HG02885 (cell line): ENCODE measurements at regions not wholly inside any gene's neighbourhood (a gene's known extent, or its start where the extent isn't known, plus 50 kb on each side); places are given as distances from the start of the nearest gene placed in this dataset.

ENCODE experiments used
- ATAC-seq: cut with Tn5 transposase; IDR thresholded peaks from one replicate; pipeline ENCODE4 v1.9.1; 2021; ENCODE audit warnings: mild to moderate bottlenecking; ENCODE audit not compliant: unreplicated experiment, poor library complexity

DNA sequence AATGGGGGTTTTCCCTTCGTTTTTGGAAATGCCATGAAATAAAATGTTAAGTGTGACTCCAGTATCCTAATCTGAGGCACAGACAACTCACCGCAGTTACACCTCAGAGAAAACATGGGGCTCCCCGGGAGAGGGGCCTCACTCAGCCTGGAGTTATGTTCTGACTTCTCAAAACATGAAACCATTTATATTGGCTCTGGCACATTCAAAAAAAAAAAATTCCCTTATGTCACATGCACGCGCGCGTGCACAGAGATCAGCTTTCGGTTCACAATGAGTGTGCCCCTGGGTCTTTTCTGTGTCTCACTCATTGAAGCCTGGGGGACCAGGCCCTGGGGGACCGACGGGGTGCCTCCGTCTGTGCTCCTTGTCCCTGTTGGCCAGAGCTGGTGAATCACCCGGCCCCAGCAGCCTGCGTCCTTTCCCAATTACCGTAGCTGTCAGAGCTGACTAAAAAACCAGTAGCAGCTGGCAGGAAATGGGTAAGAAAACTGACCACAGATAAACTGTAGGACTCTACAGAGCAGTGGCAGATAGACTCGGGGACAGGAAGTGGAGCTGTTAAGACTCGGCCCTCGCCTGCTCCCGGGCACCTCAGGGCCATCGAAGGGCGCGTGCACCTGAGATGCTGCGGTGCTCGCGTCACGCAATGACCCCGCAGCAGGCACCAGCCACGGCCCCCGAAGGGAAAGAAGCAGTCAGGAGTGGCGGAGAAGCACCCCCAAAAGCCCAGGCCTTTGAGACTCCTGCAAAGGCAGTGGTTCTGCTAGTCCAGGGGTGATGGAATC, 138.3 kb upstream of the ID2 start:
- ATAC-seq, result peak; percentile 69

DNA sequence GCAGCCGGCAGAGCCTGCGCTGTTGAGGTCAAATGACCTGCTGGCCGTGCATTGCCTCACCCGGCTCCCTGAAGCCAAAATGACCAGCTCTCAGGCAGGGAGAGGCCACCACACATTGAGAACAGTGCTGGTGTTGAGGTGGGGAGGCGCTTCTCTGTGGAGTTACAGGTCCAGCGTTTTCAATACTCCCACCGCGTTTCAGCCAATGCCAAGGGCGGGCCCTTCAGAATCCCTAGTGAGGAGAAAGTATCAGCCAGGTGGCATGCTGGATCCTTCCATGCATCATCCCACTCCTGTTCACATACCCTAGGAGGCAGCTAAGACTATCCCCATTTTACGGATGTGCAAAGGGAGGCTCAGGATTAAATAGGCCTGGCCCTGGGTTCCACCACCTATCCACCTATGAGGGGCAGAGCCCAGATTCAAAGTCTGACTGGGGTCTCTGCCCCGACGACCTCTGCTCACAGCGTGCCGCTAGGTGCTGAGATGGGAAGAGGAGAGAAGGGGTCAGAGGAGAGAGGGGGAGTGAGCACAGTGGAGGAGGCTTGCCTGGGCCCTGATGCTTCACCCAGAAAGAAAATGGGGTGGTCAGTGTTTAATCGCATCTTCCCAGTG, 137.6 kb upstream of the ID2 start:
- ATAC-seq, result no peak

DNA sequence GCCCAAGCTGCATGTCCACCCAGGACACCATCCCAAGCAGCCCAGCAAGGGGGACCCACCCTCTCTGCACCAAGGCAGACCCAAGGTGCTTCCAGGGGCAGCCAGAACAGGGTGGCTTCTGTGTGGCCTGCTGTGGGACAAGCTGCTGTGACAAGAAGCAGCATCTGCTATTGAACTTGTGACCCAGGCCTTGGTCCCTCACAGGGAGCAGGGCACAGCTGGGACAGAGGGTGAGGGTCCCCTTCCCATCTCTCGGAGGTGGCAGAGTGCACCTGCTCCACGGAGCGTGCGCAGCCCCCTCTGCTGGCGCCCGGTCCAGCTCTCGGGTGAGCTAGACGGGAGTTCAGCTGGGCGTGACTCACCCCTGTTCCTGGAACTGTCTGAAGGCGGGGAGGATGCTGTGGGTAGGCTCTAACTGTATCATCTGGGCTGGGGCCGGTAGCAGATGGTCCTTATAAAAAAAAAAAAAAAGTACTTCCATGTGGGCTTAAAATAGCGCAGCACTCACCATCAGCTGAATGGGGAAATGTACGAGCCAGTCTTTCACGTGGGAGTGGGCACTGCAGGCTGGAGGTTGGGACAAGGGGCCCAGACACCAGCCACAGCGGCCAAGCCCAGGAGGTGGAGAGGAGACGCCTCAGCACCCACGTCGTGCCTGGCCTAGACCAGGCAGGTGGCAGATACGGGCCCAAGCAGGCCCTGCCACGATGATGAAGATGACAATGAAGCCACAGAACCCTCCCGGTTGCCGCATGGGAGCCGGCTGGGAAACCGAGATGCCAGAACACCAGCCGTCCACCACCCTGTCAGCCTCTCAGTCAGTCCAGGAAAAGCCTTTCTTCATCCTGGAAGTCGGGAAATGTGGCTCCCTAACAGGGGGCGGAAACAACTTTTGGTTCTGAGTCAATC, 136.8 kb upstream of the ID2 start:
- peak; percentile 61 for ATAC-seq

DNA sequence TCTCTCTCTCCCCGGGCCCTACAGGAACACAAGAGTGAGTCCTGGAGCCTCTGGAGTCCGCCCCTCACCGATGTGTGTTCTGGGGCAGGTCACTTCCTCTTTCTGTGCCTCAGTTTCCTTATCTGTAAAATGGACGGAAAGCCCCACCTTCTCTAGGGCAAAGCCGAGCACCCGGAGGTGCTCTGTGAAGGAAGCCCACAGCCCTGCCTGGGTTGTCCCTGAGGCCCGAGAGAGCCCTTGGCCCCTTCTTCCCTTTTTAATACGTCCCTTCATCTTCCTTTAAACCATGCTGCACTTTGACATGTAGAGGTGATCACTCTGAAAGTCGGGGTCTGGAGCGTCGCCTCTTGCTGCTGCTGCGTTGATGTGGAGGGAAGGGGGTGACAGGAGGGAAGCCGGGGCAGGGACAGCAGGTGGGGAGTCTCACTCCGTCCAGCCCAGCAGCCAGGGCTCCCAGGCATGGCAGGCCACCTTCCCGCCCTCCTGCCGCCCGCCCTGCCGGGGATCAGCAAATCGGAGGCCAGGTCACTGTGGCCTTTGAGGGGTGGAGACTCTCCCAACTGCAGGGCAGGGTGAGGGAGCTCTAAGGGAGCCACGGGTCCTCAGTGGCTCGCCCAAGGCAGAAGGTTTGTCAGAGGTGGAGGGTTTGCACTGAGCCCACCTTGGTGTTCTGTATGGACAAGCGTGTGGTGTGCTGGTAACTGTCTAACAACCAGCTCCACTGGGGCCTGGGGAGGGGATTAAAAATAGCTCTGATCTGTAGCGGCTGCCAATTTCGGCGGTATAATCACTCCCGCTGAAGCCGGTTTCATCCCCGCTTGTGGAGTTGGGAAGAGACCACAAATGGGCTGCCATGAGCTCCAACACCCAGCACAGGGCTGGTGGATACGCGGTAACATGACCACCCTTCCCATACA, 135.9 kb upstream of the ID2 start:
- ATAC-seq, result no peak

DNA sequence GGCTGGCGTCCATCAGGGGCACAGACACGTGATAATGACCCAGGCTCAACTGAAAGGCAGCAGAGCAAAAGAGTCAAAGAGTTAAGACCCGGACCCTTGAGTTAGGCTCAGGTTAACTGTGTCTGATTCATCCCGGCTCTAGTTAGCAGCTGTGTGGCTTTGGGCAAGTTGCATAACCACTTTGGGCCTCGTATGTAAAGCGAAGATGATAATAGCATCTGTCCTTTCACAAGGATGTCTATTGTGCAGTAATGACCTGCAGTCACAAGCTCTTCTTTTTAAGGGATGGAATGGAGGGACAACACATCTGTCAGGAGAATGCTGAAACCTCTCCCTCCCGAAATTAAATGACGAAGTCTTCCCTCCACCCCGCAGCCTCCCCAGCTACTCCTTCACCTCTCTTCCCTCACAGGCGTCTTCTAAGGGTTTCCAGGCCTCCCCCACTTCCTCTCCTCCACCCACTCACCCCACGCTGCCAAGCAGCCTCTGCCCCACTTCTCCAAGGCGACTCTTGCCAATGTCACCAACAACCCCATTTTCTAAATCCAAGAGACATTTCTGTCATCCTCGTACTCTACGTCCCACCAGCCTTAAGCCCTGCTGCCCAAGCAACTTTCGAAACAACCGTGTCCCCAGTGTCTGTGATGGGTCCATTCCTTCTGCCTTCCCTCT, 135.1 kb upstream of the ID2 start:
- ATAC-seq, result no peak

DNA sequence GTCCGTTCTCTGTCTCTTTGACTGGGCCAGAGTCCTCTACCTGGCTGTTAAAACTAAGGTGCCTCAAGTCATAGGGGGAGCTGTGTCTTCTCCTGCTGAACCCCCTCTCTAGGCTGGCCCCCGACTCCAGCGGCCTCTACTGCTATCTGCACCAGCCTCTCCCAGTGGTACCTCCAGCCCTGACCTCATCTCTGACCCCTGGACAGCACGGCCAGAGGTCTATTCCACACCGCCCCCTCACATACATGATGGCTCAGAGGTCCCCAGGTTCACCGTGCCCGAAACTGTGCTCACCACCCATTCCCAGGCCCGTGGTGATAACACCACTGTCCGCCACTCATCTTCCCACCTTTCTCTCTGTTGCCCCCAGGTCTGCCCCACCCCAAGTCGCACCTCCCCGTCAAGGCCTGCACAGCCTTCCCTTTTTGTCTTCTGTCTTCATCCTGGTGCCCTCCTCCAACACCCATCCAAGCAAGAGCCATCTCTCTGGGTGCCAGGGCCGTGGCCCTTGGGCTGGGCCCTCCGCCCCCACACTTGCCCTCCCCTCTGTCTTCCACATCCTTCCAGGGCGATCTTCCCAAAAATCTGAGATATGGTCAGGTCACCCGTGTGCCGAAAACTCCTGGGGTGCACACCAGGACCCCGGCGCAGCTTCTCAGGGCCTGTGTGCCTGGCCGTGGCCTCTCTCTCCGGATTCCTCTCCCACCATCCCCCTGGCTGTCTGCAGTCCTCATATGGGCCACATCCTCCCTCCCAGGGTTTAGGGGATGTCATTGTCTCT, 134.4 kb upstream of the ID2 start:
- ATAC-seq, result no peak

DNA sequence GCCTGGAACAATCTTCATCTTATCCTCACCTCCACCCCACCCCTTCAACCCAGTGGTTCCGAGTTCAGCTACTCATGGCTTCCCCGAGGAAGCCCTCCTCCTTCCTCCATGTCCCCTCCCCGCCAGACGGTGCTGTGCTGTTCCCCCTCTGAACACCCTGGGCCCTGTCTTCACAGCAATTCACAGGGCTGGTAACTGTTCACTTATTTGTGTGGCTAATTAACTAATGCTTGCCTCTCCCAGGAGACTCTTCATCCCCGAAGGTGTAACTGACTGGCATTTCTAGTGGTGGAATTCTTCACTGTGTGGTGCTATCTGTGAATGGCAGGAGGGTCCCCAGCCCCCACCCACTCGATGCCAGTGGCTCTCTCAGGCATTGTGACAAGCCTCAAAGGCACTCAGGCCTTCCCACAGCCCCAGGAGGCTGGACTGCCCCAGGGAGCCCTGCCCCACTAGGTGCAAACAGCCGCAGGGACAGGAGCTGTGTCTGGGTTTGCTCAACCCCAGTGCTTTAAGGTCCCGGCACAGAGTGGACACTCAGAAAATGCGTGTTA, 133.7 kb upstream of the ID2 start:
- ATAC-seq, result no peak

DNA sequence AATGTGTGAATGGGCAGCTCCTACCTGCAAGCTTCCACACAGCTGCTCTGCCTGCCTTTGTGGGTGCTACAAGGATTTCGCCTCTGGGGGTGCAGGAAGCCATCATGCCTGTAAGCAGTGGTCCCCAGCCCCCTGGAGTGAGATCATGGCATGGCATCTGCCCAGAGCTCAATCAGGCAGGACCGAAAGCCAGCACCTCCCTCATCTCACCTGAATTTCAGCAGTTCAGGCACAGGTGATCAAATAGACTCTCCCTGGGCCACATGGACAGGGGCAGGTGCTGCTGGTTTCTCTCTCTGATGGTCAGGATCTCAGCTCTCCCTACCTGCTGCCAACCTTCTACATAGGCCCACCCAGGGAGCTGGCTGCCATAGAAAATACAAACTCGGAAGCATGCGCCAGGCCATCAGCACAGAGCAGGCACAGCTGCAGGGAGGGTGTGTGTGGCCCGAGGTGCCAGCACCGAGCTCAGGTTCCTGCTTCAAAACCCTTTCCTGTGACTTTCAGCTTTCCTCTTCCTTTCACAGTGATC, 133.2 kb upstream of the ID2 start:
- no peak for ATAC-seq

DNA sequence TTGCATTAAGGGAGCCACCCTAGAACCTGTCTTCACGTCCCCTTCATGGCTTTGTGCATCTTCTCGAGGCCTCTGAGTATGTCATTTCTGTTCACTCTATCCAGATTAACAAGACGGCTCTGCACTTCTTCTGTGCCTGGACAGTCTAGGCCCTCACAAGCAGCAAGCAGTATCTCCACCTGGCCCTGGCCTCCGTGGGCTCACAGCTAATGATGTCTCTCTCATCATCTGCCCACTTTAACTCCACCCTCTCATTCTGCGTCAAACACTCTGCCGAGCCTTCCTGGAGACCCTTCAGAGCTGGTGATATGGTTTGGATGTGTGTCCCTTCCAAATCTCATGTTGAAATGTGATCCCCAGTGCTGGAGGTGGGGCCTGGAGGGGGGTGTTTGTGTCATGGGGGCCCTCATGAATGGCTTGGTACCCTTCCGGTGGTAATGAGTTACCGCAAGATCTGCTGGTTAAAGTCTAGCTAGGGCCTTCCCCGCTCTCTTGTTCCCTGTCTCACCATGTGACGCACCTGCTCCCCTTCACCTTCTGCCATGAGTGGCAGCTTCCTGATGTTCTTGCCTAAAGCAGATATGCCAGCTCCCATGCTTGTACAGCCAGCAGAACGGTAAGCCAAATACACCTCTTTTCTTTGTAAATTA, 132.5 kb upstream of the ID2 start:
- no peak for ATAC-seq

DNA sequence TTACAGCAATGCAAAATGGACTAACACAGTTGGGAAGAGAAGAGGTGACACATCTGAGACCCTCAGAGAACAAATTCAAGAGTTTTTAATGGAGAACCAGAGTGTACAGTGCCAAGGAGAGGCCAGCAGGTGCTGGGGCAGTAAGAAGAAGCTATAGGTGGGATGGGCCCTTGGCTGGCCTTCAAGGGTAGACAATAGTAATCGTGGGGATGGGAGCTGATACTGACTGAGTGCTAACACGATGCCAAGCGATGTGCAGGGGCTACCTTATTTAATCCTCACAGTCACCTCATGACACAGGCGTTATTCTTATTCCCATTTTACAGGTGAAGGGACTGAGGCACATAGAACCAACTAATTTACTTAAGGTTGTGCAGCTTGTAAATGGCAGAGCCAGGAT, 131.9 kb upstream of the ID2 start:
- no peak for ATAC-seq

DNA sequence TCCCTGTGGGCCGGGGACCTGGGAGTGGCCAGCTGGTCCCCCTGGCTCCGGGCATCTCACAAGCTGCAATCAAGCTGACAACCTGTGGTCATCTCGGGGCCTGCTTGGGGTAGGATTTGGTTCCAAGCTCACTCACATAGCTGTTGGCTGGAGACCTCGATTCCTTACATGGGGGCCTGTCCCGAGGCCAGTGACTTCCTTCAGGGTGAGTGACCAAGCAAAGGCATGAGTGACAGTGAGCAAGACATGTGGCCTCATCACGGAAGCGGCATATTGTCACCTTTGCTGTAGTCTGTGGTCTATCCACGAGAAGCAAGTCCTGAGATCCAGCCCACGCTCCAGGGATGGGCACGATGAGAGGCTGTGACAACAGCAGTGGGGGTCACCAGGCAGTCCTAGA, 131.4 kb upstream of the ID2 start:
- no peak for ATAC-seq

DNA sequence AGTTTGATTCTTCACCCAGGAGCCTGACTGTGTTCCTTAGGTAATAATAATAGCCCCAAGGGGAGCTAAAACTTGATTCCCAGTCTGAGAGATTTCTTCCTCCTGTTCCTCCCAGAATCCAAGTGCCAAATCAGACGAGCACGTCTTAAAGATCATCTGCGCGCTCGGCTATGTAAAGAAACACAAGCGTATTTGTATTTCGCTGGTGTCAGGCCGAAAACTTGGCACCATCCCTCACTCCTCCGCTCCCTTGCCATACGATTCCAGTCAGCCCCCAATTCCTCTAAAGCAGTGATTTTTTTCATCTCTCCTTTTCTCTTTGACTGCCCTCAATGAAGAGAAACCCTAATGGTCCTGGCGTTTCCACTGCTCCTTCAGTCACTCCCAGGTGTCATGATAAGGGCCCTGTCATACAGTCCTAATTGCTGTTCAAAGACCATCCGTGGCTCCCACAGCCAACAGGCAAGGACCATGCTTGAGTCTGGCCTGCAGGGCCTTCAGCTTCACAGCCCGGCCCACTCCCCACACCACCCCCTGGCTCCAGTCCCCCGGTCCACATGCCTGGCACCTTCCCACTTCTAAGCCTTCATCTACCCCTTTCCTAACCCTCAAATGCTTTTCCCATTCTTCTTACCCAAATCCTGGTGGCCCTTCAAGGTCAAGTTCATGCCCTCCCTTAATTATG, 130.8 kb upstream of the ID2 start:
- no peak for ATAC-seq

DNA sequence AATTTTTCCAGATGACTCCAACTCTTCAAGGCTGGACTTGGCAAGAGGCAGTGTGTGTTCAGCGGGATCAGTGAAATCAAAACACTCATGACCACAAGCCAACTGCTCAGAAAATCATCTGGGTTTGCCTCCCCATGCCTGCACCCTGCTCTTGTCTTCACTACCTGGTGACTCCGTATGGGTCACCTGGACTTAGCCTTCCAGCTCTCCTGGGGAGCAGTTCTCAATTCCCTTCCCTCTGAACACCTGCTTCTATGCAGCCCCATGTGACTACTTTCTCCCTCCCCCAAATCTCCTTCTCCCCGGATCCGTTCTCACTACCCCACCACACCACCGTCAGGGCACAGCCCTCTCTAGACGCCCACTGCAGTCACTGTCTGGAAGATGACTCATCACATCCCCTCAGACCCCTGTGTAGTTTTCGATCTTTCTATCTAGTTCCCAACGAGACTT, 130.2 kb upstream of the ID2 start:
- ATAC-seq, result peak; percentile 84

DNA sequence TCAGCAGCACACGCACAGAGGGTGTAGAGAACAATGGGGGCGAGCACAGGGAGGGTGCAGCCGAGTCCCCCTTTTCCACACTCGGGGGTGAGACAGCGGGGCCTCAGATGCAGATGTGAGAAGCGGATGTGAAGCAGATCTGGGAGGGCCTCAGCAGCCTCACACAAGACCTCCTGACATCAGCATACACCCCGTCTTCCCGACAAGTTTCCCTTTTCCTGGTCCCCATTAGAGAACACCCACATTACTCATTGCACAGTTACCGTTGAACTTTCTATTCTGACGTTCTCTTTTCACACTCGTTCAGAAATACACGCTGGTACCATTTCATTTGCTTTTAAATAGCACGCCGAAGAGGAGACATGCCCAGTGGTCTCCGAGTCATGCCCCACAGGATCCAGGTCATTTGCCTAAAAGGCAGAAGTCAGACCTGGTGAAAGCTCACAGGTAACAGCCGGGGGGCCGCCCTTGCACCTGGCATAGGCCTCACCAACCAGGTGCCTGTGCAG, 129.5 kb upstream of the ID2 start:
- ATAC-seq, result peak; percentile 59

DNA sequence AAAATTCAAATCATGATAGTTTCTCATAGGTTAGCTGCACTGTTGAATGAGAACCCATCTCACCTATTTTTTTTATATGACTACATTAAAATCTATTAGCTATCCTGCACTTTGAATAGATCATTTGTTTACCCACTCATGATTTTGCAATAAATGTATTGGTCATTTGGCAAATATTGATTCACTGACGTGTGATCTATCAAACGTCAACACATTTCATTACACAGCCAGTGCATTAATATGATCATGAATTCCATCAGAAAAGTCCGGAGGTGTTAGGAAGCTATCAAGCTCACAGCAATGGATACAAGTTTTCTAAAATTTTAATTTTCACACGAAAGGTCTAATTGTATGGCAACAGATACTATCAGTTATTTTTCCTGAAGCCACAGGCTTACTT, 128.2 kb upstream of the ID2 start:
- no peak for ATAC-seq

DNA sequence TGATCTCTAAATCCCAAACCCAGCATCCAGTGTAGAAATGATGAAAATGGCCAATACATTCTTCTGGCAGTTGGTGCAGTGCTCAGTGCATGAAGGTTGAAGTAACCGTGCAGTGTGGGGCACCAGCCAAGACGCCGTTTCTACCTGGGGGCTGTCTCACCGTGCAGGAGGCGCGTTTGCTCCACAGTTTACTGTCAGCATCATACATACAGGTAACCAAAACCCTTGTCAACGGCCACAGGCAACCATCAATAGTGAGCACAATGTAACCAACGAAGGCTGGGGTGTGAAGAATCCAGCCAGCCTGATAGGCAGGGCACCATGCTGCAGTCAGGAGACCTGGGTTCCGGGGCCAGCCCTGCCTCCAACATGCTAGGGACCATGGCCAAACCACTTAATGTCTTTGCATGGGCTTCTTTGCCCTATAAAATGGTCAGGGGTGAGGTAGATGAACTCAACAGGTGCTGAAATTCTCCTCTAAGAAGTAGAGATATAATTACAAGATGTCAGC, 127.5 kb upstream of the ID2 start:
- ATAC-seq, result no peak

DNA sequence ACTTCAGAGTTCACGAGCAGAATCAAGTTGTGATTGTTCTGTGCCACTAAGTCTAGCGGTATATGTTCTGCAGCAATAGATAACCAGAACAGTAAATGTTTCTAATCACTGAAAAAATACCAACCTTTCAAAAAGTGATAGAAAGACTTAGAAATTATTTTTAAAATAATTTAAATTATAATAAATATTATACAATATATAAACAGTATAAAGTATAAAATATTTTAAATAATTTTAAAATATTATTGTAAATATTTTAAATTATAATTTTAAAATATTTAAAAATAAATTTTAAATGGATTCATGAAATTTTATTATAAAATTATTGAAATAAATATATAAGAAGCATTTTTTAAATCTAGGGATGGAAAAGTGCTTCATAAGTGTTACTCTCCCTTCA, 126.3 kb upstream of the ID2 start:
- ATAC-seq, result no peak
